Natural killer cell (primary cell): ENCODE measurements at regions not wholly inside any gene's neighbourhood (a gene's known extent, or its start where the extent isn't known, plus 50 kb on each side); places are given as distances from the start of the nearest gene placed in this dataset.

ENCODE experiments used
- ATAC-seq, 3 donors: fragments of 150-1000 bp in 2 of 3; fragments of 200-7000 bp in 1 of 3; cut with Tn5 transposase; 1 replicate in 1 of 3; 2 replicates in 2 of 3; pipeline ENCODE4 v1.10.0; 2021; ENCODE audit warnings: mild to moderate bottlenecking in 2 of 3, moderate library complexity in 2 of 3
- DNase-seq, 2 donors: peaks; one replicate each; pipeline versions ENCODE4 v3.0.0 to v3.0.0-alpha.2; 2013 to 2021; ENCODE audit warnings: mixed read lengths in 1 of 2
- H3K27ac ChIP-seq: one replicate; pipeline ENCODE4 v1.5.1; 2013; ENCODE audit warnings: mild to moderate bottlenecking, low read length
- H3K27me3 ChIP-seq: one replicate; pipeline ENCODE4 v1.6.1; 2013; ENCODE audit warnings: low read length; ENCODE audit not compliant: control insufficient read depth, insufficient read depth
- H3K36me3 ChIP-seq: one replicate; pipeline ENCODE4 v1.6.1; 2013; ENCODE audit warnings: low read length; ENCODE audit not compliant: control insufficient read depth, insufficient read depth
- H3K4me1 ChIP-seq: one replicate; pipeline ENCODE4 v1.6.1; 2013; ENCODE audit warnings: low read length; ENCODE audit not compliant: control insufficient read depth, insufficient read depth
- H3K4me3 ChIP-seq: one replicate; pipeline ENCODE4 v1.5.1; 2013; ENCODE audit warnings: low read length
- H3K9me3 ChIP-seq: one replicate; pipeline ENCODE4 v1.6.1; 2013; ENCODE audit warnings: low read length; ENCODE audit not compliant: control insufficient read depth, insufficient read depth
- H3K27ac Mint-ChIP-seq, 2 donors: one replicate each; pipeline ENCODE4 v1.8.0; 2022; ENCODE audit warnings: mild to moderate bottlenecking in 2 of 2, mixed read lengths in 2 of 2, moderate library complexity in 1 of 2
- H3K27me3 Mint-ChIP-seq, 2 donors: one replicate each; pipeline ENCODE4 v1.8.0; 2022; ENCODE audit warnings: low read depth in 2 of 2, mixed read lengths in 2 of 2
- H3K36me3 Mint-ChIP-seq: one replicate; pipeline ENCODE4 v1.8.0; 2022; ENCODE audit warnings: mixed read lengths
- H3K4me1 Mint-ChIP-seq, 2 donors: one replicate each; pipeline ENCODE4 v1.8.0; 2022; ENCODE audit warnings: mixed read lengths in 2 of 2
- H3K4me3 Mint-ChIP-seq: one replicate; pipeline ENCODE4 v1.8.0; 2022; ENCODE audit warnings: mild to moderate bottlenecking, moderate library complexity, mixed read lengths
- H3K9me3 Mint-ChIP-seq, 2 donors: one replicate each; pipeline ENCODE4 v1.8.0; 2022; ENCODE audit warnings: mixed read lengths in 2 of 2
- WGBS: methylation state at CpG from one replicate; pipeline ENCODE4 v1.1.7; 2013; ENCODE audit warnings: missing lambda C conversion rate; ENCODE audit not compliant: insufficient coverage; 5-methylcytosine and 5-hydroxymethylcytosine counted together
- intact Hi-C: fragments of 100-400 bp; cut with micrococcal nuclease; formaldehyde crosslinking; loops from one replicate; pipeline ENCODE4 v1.14.2; 2022
- TF ChIP-seq, protein P1 (sequence below): fragments of 200-600 bp; IDR thresholded peaks from one replicate; pipeline ENCODE4 v1.8.0; 2022; ENCODE audit warnings: antibody characterized with exemption

GRCh38 chr4:27716693-27717430, 856.2 kb downstream of the STIM2 start:
- WGBS: 86% methylated on average over 2 of the region's 3 CpGs
- Mint-ChIP-seq H3K27me3 (no peaks in the 10 kb centered on the region), H3K4me1 (no peaks in the 10 kb centered on the region), H3K36me3 (no peaks in the 10 kb centered on the region), H3K4me3 (no peak overlapping the region), H3K9me3 (peaks cover 10% of the 10 kb centered on the region in 2 donors), H3K27ac (no peak overlapping the region)
- Histone ChIP-seq H3K27me3 (no peaks in the 10 kb centered on the region), H3K36me3 (no peaks in the 10 kb centered on the region), H3K4me1 (no peaks in the 10 kb centered on the region), H3K4me3 (no peak overlapping the region), H3K27ac (no peak overlapping the region), H3K9me3 (peaks cover 5% of the 10 kb centered on the region)
- intact Hi-C loops: no loop called here
- ATAC-seq: no peak
- TF ChIP-seq, protein P1, sequence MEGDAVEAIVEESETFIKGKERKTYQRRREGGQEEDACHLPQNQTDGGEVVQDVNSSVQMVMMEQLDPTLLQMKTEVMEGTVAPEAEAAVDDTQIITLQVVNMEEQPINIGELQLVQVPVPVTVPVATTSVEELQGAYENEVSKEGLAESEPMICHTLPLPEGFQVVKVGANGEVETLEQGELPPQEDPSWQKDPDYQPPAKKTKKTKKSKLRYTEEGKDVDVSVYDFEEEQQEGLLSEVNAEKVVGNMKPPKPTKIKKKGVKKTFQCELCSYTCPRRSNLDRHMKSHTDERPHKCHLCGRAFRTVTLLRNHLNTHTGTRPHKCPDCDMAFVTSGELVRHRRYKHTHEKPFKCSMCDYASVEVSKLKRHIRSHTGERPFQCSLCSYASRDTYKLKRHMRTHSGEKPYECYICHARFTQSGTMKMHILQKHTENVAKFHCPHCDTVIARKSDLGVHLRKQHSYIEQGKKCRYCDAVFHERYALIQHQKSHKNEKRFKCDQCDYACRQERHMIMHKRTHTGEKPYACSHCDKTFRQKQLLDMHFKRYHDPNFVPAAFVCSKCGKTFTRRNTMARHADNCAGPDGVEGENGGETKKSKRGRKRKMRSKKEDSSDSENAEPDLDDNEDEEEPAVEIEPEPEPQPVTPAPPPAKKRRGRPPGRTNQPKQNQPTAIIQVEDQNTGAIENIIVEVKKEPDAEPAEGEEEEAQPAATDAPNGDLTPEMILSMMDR: no peak
- DNase-seq: no peak

GRCh38 chr4:27717431-27717755, 856.8 kb downstream of the STIM2 start:
- DNase-seq (no peak), ATAC-seq (no peak)
- Mint-ChIP-seq H3K4me1 (no peaks in the 10 kb centered on the region), H3K9me3 (peaks cover 10% of the 10 kb centered on the region in 2 donors), H3K27ac (no peak overlapping the region), H3K27me3 (no peaks in the 10 kb centered on the region), H3K36me3 (no peaks in the 10 kb centered on the region), H3K4me3 (no peak overlapping the region)
- TF ChIP-seq, protein P1: no peak
- intact Hi-C loops: no loop called here
- WGBS: 78% methylated on average over 3 of the region's 4 CpGs
- Histone ChIP-seq H3K4me1 (no peaks in the 10 kb centered on the region), H3K36me3 (no peaks in the 10 kb centered on the region), H3K4me3 (no peak overlapping the region), H3K9me3 (peaks cover 5% of the 10 kb centered on the region), H3K27ac (no peak overlapping the region), H3K27me3 (no peaks in the 10 kb centered on the region)

DNA sequence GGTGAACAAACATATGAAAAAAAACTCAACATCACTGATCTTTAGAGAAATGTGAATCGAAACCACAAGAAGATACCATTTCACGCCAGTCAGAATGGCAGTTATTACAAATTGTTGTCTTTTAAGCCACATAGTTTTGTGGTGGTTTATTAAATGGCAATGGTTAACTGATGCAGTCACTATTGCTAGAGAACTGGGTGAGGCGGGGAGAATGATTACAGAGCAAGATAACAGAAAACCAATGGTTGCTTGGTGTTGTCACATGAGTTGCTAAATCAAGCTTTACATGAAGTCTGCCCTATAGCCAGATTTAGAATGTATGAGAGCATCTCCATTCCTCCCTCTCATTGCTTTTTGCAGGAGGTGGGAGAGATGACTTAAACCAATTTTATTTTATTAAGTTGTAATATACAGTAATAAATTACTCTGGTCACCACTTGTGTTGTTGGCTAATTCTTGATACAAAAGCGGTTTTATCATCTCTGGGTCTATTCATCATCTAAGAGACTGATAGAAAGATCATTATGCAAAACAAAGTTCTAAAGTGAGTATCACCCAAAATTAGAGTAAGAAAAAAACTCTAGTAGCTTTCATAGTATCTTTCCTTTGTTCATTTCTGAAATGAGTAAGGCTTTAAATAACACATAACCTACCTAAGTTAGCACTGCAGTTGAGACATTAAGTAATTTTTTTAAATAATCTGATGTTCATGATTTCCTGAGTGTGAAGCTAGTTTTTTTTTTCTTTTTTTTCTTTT, 859.5 kb downstream of the STIM2 start:
- Mint-ChIP-seq H3K27me3 (no peaks in the 10 kb centered on the region), H3K4me1 (no peaks in the 10 kb centered on the region), H3K9me3 (peaks cover 5% of the 10 kb centered on the region in 2 donors), H3K27ac (no peak overlapping the region), H3K4me3 (no peak overlapping the region), H3K36me3 (no peaks in the 10 kb centered on the region)
- Histone ChIP-seq H3K4me1 (no peaks in the 10 kb centered on the region), H3K27me3 (no peaks in the 10 kb centered on the region), H3K36me3 (no peaks in the 10 kb centered on the region), H3K27ac (no peak overlapping the region), H3K4me3 (no peak overlapping the region), H3K9me3 (peaks cover 5% of the 10 kb centered on the region)
- no peak for ATAC-seq
- intact Hi-C loops: no loop called here
- 80% methylated on average over 3 of the region's 4 CpGs for WGBS
- DNase-seq: no peak
- TF ChIP-seq, protein P1: no peak
